ENCODE measurements at regions not wholly inside any gene's neighbourhood (a gene's known extent, or its start where the extent isn't known, plus 50 kb on each side); places are given as distances from the start of the nearest gene placed in this dataset.
"Not testable (repeated sequence)": the region's sequence is repeated elsewhere in the genome, so short reads cannot be mapped to it uniquely, and the experiment has no call there.

DNA sequence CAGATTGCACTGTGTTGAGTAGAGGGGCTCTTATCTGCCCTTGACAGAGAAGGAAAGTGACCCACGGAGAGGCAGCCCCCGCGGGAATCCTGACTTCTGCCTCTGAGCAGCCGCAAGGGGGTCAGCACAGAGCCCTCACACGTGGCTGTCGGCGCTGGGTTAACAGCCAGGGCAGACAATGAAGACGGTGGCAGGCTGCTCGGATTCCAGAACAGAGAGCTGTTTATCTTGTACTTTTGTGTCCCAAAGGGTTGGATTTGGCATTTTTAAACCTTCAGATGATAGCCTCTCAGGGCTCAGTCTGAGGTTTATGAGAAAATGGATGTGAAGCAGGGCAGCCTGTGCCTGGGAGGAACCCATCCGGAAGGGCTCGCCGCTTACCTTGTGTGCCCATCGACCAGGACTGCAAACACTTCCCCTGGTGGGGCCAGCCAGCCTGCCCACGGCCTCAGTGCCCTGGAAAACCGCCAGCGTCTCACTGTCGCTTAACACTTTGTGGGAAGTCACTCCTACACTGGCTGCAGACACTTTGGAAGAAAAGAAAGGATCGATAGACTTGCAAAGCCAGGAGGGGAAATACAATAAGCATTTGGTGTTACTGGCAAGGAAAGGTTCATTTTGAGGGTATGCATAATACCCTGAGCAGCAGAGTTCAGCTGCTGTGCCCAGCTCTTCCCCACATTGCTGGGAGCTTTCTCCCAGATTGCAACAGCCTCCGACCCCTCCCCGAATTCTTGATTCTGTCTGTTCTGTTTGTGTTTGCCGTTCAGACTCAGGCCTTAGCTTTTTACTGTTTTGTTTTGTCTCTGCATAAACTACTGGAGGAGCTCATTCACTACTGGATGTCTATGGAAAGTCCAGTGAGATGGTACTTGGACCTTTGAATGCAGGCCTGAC lies 325.3 kb upstream of the MYT1L start:
- Histone ChIP-seq H3K4me1 (ENCODE audit: control insufficient read depth, insufficient read depth, low read length) (peaks cover 6% of the 10 kb centered on the region), H3K9ac (ENCODE audit: low read length) (no peak overlapping the region), H3K27me3 (ENCODE audit: control insufficient read depth, insufficient read depth, low read length) (no peaks in the 10 kb centered on the region), H3K4me3 (ENCODE audit: low read length) (no peak overlapping the region), H3K36me3 (ENCODE audit: control insufficient read depth, insufficient read depth, low read length) (no peaks in the 10 kb centered on the region), H3K27ac (ENCODE audit: low read depth, low read length) (no peak overlapping the region)

DNA sequence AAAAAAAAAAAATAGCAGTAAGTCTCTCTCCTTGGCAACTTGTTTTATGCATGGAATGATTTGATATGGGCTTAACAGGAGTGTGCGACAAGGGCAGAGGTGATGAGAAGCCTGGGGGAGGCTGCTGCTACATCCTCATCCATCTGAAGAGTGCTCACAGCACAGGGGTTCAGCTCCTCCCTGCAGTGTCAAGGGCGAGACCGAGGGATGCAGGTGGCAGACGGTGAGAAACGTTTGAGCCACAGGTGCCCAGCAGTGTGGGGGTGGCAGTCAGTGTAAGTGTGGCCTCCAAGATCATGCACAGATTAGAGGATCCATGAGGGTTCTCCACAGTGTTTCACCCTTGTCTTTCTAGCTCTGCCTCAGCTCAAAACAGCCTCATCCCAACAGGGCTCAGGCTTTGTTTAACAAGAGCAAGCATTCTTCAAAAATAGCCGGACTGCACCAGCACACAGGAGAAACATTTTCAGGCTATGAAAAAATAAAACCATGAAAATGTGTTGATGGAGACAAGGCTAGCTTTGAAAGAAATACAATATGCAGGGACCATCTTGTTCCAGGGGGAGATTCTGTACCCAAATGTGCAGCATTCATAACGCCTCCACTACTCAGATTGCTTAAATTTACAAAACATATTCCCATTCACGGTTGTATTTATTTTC lies 324.5 kb upstream of the MYT1L start:
- no peak overlapping the region for H3K27ac ChIP-seq (ENCODE audit: low read depth, low read length)
- H3K27me3 ChIP-seq (ENCODE audit: control insufficient read depth, insufficient read depth, low read length) = no peaks in the 10 kb centered on the region
- peaks cover 6% of the 10 kb centered on the region for H3K4me1 ChIP-seq (ENCODE audit: control insufficient read depth, insufficient read depth, low read length)
- no peak overlapping the region for H3K9ac ChIP-seq (ENCODE audit: low read length)
- no peak overlapping the region for H3K4me3 ChIP-seq (ENCODE audit: low read length)
- H3K36me3 ChIP-seq (ENCODE audit: control insufficient read depth, insufficient read depth, low read length) = no peaks in the 10 kb centered on the region

DNA sequence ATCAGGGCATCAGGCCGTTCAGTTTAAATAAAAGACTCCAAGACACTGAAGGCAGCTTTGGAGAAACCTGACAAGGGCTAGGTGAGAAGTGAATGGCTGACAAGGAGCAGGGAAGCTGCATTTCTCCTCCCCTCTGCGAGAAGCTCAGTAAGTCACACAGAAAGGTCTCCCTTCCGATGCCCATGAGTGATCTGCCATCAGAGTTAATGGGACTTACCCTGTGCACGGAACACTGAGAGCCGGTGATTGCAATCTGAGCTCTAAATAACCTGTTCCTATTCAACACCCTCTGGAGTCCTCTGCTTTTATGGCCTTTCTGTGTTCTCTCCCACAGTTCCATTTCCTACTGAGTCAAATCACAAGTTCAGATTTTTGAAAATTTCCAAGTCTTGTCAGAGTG lies 322.2 kb upstream of the MYT1L start:
- Histone ChIP-seq H3K27ac (ENCODE audit: low read depth, low read length) (no peak overlapping the region), H3K9ac (ENCODE audit: low read length) (no peak overlapping the region), H3K27me3 (ENCODE audit: control insufficient read depth, insufficient read depth, low read length) (no peaks in the 10 kb centered on the region), H3K4me3 (ENCODE audit: low read length) (no peak overlapping the region), H3K36me3 (ENCODE audit: control insufficient read depth, insufficient read depth, low read length) (no peaks in the 10 kb centered on the region), H3K4me1 (ENCODE audit: control insufficient read depth, insufficient read depth, low read length) (peaks cover 6% of the 10 kb centered on the region)

DNA sequence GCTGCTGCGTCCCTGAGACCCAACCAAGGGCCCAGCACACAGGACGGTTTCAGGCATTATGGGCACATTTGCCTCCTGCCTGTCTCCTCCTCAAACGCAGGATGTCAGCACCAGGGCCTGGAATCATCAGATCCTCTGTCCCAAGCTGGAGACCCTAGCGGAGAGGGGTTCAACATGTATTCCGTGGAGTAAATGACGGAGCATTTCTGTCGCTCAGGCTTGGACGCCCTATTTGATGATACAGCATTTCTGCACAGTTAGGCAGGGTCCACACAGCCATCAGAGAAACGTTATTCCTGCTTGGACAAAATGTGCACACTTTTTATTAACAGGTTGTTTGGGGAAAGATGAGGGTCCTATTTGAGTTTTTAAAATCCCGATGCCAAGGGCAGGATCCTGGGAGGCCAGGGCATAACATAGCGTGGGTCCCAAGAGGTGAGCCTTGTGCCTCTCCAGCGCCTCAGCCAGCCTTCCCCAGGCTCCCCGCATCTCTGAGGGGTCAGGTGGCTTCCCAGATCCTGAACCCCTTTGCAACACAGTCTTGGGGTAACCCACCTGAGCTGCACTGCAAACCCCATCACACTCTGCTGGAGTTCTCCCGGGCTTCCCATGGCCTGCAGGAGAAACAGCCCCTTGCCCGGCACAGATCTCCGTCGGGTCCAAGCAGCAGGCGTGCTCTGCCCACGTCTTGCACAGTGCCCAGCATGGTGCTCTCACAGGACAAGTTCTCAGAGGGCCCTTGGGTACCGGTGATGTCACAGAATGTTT lies 319.7 kb upstream of the MYT1L start:
- Histone ChIP-seq H3K9ac (ENCODE audit: low read length) (no peak overlapping the region), H3K27ac (ENCODE audit: low read depth, low read length) (no peak overlapping the region), H3K4me3 (ENCODE audit: low read length) (no peak overlapping the region), H3K36me3 (ENCODE audit: control insufficient read depth, insufficient read depth, low read length) (no peaks in the 10 kb centered on the region), H3K4me1 (ENCODE audit: control insufficient read depth, insufficient read depth, low read length) (no peaks in the 10 kb centered on the region), H3K27me3 (ENCODE audit: control insufficient read depth, insufficient read depth, low read length) (no peaks in the 10 kb centered on the region)

DNA sequence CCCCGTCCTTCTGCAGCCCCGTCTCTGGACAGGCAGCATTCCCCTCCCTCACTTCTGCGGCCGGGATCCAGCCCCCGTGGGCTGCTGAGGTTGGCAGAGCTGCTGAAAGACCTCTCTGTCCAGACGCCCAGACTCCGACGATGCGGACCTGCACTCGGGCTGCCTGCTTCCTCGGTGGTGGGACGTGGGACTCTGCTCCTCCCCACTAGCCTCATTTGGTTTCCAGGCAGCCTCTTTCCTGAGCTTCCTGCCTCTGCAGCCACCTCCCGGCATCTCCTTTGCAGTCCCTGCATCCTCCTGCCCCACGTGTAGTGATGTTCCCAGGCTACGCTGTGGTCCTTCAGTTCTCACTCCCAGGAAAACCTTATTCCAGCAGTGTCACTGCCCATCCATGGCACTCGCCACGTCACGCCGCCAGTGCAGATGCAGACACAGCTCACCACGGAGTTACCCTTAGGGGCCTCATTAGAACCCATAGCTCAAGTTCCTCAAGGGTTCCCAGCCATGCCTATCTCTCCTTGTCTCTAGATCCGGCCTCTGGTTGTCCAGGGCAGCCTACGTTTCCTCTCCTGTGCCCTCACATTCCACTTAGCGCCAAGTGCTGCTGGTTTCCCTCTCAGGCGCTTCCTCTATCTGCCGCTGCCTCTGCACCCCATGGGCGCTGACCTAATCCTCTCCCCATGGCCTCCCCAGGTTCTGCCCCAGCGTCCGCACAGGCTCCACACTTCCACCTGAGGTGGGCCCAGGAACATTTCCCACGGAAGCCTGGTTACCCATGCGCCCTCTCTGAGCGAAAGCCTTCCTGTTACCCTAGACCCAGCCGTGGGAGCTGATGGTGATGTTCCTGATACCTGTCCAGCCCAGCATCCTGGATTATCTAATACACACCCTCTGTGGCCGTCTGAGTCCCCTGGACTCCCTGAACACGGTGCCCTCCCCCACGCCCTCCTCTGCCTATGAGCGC lies 318.3 kb upstream of the MYT1L start:
- Histone ChIP-seq H3K27ac (ENCODE audit: low read depth, low read length) (no peak overlapping the region), H3K9ac (ENCODE audit: low read length) (no peak overlapping the region), H3K4me3 (ENCODE audit: low read length) (no peak overlapping the region), H3K4me1 (ENCODE audit: control insufficient read depth, insufficient read depth, low read length) (no peaks in the 10 kb centered on the region), H3K36me3 (ENCODE audit: control insufficient read depth, insufficient read depth, low read length) (no peaks in the 10 kb centered on the region), H3K27me3 (ENCODE audit: control insufficient read depth, insufficient read depth, low read length) (no peaks in the 10 kb centered on the region)

DNA sequence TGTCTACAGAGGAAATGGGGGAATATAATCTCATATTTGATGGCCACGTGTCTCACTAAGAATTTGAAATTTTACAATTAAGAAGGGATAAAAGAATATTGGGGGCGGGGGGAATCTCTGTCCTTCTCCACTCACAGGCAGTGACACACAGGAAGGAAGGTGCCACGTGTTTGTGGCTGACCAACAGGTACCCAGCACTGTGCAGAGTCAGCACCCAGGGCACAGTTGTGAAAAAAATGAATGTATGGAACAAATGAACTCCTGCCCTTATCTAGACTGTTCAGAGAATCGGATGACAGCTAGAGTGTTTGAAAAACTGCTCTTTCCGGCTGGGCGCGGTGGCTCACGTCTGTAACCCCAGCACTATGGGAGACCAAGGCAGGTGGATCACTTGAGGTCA lies 317.0 kb upstream of the MYT1L start:
- Histone ChIP-seq H3K9ac (ENCODE audit: low read length) (no peak overlapping the region), H3K4me1 (ENCODE audit: control insufficient read depth, insufficient read depth, low read length) (no peaks in the 10 kb centered on the region), H3K4me3 (ENCODE audit: low read length) (no peak overlapping the region), H3K27me3 (ENCODE audit: control insufficient read depth, insufficient read depth, low read length) (no peaks in the 10 kb centered on the region), H3K36me3 (ENCODE audit: control insufficient read depth, insufficient read depth, low read length) (no peaks in the 10 kb centered on the region), H3K27ac (ENCODE audit: low read depth, low read length) (no peak overlapping the region)

DNA sequence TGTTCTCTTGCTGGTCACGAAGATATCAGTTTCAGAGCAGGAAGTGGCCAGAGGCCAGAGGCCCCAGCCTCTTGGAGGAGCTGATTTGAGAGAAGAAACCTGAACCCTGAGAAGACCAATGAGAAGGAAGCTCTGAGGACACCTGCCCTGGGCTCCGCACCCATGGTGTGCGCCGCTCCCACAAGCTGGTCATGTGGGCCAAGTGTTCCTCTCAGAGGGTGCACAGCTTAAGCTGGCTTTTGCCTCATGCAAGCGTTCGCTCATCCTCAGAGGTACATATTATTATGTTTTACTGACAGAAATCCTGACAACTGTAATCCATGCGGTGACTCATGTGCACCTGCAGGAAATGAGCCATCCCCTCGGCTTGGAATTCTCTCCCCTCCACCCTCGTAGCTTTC lies 316.1 kb upstream of the MYT1L start:
- H3K27ac ChIP-seq (ENCODE audit: low read depth, low read length) = no peak overlapping the region
- no peaks in the 10 kb centered on the region for H3K36me3 ChIP-seq (ENCODE audit: control insufficient read depth, insufficient read depth, low read length)
- no peak overlapping the region for H3K4me3 ChIP-seq (ENCODE audit: low read length)
- H3K27me3 ChIP-seq (ENCODE audit: control insufficient read depth, insufficient read depth, low read length) = no peaks in the 10 kb centered on the region
- no peak overlapping the region for H3K9ac ChIP-seq (ENCODE audit: low read length)
- H3K4me1 ChIP-seq (ENCODE audit: control insufficient read depth, insufficient read depth, low read length) = no peaks in the 10 kb centered on the region

DNA sequence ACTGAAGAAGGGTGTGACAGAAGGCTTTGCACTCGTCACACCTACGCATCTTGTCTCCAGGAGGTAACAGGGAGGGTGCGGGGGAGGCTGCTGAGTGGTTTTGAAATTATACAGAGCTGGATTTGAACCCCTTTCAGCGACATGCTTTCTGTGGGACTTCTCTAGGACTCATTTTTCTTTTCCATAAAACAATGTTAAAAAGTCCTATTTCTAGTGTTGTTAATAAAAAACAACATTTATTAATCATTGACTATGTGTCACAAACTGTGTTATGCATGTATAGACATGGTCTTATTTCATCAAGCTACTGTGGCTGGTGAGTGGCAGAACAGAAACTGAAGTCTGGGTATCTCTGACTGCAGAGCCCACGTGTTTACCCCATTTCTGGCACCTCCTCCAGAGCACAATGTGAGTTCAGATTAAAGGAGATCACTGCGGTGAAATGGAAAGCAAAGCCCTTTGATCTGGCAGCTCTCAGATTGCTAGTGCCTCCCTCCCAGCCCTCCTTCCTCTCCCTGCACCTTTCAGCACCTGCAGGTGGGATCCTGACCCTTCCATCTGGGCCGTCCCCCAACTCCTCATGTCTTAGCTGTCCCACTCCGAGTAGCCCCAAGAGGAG lies 315.5 kb upstream of the MYT1L start:
- Histone ChIP-seq H3K27ac (ENCODE audit: low read depth, low read length) (no peak overlapping the region), H3K9ac (ENCODE audit: low read length) (no peak overlapping the region), H3K4me3 (ENCODE audit: low read length) (no peak overlapping the region), H3K4me1 (ENCODE audit: control insufficient read depth, insufficient read depth, low read length) (no peaks in the 10 kb centered on the region), H3K27me3 (ENCODE audit: control insufficient read depth, insufficient read depth, low read length) (no peaks in the 10 kb centered on the region), H3K36me3 (ENCODE audit: control insufficient read depth, insufficient read depth, low read length) (no peaks in the 10 kb centered on the region)

DNA sequence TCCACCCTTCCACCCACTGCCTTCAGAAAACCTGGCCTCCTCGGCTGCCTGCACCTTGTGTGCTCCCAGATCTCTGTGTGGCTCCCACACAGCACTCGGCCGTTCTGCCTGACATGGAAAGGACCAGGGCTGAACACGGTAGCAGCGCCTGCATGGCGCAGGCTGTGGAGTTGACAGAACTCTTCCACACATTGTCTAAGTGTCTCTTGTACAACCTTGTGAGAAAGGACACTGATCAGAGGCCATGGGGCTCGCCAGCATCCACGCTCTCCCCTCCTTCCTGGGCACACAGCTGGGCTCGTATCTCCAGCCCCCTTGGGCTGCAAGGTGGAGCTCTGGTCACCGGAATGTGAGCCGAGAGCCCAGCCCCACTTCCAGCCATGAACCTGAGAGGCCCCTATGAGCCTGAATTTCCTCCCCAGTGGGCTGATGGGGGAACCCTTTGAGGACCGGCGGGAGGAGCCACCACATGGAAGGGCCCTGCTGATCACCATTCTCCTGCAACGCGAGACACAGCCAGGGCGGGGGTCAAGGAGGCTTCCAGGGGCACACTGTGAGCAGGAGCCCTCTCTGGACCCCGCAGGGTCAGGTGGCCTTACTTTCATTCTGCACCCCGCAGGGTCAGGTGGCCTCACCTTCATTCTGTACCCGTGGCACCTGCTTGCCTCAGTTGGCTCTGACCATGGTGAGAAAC lies 314.2 kb upstream of the MYT1L start:
- no peak overlapping the region for H3K27ac ChIP-seq (ENCODE audit: low read depth, low read length)
- no peak overlapping the region for H3K9ac ChIP-seq (ENCODE audit: low read length)
- H3K27me3 ChIP-seq (ENCODE audit: control insufficient read depth, insufficient read depth, low read length) = no peaks in the 10 kb centered on the region
- no peak overlapping the region for H3K4me3 ChIP-seq (ENCODE audit: low read length)
- no peaks in the 10 kb centered on the region for H3K36me3 ChIP-seq (ENCODE audit: control insufficient read depth, insufficient read depth, low read length)
- H3K4me1 ChIP-seq (ENCODE audit: control insufficient read depth, insufficient read depth, low read length) = no peaks in the 10 kb centered on the region

DNA sequence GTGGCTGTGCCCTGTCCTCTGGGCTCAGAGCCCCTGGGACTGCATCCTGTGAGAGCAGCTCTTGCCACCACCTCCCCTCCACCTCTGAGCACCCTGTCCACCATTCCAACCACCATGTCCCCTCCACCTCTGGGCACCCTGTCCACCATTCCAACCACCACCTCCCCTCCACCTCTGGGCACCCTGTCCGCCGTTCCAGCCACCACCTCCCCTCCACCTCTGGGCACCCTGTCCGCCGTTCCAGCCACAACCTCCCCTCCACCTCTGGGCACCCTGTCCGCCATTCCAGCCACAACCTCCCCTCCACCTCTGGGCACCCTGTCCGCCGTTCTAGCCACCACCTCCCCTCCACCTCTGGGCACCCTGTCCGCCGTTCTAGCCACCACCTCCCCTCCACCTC lies 313.7 kb upstream of the MYT1L start:
- H3K9ac ChIP-seq (ENCODE audit: low read length); H3K4me3 ChIP-seq (ENCODE audit: low read length); H3K27ac ChIP-seq (ENCODE audit: low read depth, low read length); H3K4me1 ChIP-seq (ENCODE audit: control insufficient read depth, insufficient read depth, low read length); H3K27me3 ChIP-seq (ENCODE audit: control insufficient read depth, insufficient read depth, low read length); H3K36me3 ChIP-seq (ENCODE audit: control insufficient read depth, insufficient read depth, low read length): not testable (repeated sequence)

DNA sequence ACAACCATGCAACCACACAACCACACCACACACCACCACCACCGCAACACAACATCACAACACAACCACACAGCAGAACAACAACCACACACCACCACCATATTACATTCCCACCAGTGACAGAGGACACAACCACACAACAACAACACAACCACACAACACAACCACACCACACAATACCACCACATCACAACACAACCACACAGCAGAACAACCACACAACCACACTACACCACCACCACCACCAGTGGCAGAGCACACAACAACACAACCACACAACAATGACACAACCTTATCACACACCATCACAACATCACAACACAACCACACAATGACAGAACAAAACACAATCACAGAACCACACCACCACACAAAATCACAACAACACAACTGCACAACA lies 313.0 kb upstream of the MYT1L start:
- no peak overlapping the region for H3K27ac ChIP-seq (ENCODE audit: low read depth, low read length)
- no peaks in the 10 kb centered on the region for H3K27me3 ChIP-seq (ENCODE audit: control insufficient read depth, insufficient read depth, low read length)
- H3K4me1 ChIP-seq (ENCODE audit: control insufficient read depth, insufficient read depth, low read length) = no peaks in the 10 kb centered on the region
- H3K36me3 ChIP-seq (ENCODE audit: control insufficient read depth, insufficient read depth, low read length) = no peaks in the 10 kb centered on the region
- H3K9ac ChIP-seq (ENCODE audit: low read length) = no peak overlapping the region
- H3K4me3 ChIP-seq (ENCODE audit: low read length) = no peak overlapping the region
